ENCODE measurements at regions not wholly inside any gene's neighbourhood (a gene's known extent, or its start where the extent isn't known, plus 50 kb on each side); places are given as distances from the start of the nearest gene placed in this dataset.
A peak's percentile ranks its signal among the peaks of the same experiment; 100 is the strongest.

GRCh38 chr4:20621476-20621875 is 78.8 kb upstream of the PACRGL start:
- no peak overlapping the region for H4K91ac ChIP-seq (ENCODE audit: insufficient read depth, low read depth, low read length)
- no peaks in the 10 kb centered on the region for H3K79me1 ChIP-seq (ENCODE audit: low read depth in 1 of 2, low read length in 2 of 2)
- no peak for ATAC-seq (ENCODE audit: low read depth)
- H3K4me2 ChIP-seq (ENCODE audit: low read depth, low read length): peak overlapping the region; percentile 54; the same call in 1 of the 2 replicates
- no peak overlapping the region for H2BK5ac ChIP-seq (ENCODE audit: low read depth, low read length, poor library complexity, severe bottlenecking)
- no peak overlapping the region for H3K27ac ChIP-seq (ENCODE audit: insufficient read depth, low read length)
- dilution Hi-C loops (cut with HindIII; ENCODE audit: low sequenced_read_pairs, unreplicated experiment) (no loop called here), intact Hi-C loops (cut with micrococcal nuclease) (no loop called here), in situ Hi-C loops (cut with MboI; ENCODE audit: low sequenced_read_pairs) (no loop called here)
- TF ChIP-seq SMC3 (IDR thresholded peaks at IDR 0.05; ENCODE audit: low read depth, low read length) (no peak), BHLHE40 (IDR thresholded peaks at IDR 0.05; ENCODE audit: low read depth, low read length) (no peak), MAFK (IDR thresholded peaks at IDR 0.05; ENCODE audit: low read depth, low read length) (no peak), RCOR1 (IDR thresholded peaks at IDR 0.05; ENCODE audit: insufficient replicate concordance, low read length) (no peak), RAD21 (IDR thresholded peaks at IDR 0.05; ENCODE audit: low read length) (no peak), RFX5 (IDR thresholded peaks at IDR 0.05; ENCODE audit: low read depth, low read length) (no peak), CEBPB (IDR thresholded peaks at IDR 0.05; ENCODE audit: low read depth, low read length) (no peak), FOS (IDR thresholded peaks at IDR 0.05; ENCODE audit: low read depth, low read length) (no peak), NFE2L2 (IDR thresholded peaks at IDR 0.05; ENCODE audit: low read depth, low read length) (no peak), MXI1 (IDR thresholded peaks at IDR 0.05; ENCODE audit: borderline replicate concordance, low read depth, low read length) (no peak), CTCF (conservative IDR thresholded peaks at IDR 0.05; ENCODE audit: low read depth, low read length) (no peak), MAZ (IDR thresholded peaks at IDR 0.05; ENCODE audit: borderline replicate concordance, low read depth, low read length) (no peak), CHD1 (IDR thresholded peaks at IDR 0.05; ENCODE audit: low read depth, low read length) (no peak), POLR2A (IDR thresholded peaks at IDR 0.05; ENCODE audit: low read depth, low read length) (no peak)
- TF ChIP-seq, protein P1, sequence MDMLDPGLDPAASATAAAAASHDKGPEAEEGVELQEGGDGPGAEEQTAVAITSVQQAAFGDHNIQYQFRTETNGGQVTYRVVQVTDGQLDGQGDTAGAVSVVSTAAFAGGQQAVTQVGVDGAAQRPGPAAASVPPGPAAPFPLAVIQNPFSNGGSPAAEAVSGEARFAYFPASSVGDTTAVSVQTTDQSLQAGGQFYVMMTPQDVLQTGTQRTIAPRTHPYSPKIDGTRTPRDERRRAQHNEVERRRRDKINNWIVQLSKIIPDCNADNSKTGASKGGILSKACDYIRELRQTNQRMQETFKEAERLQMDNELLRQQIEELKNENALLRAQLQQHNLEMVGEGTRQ (IDR thresholded peaks at IDR 0.05; ENCODE audit: low read depth, low read length): no peak
- TF ChIP-seq, protein P2, sequence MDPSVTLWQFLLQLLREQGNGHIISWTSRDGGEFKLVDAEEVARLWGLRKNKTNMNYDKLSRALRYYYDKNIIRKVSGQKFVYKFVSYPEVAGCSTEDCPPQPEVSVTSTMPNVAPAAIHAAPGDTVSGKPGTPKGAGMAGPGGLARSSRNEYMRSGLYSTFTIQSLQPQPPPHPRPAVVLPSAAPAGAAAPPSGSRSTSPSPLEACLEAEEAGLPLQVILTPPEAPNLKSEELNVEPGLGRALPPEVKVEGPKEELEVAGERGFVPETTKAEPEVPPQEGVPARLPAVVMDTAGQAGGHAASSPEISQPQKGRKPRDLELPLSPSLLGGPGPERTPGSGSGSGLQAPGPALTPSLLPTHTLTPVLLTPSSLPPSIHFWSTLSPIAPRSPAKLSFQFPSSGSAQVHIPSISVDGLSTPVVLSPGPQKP (IDR thresholded peaks at IDR 0.05; ENCODE audit: borderline replicate concordance, low read depth, low read length): no peak
- no peak overlapping the region for H2AFZ ChIP-seq (replicated peaks; ENCODE audit: low read length, poor library complexity)
- H2AK5ac ChIP-seq (ENCODE audit: low read depth, low read length): no peak overlapping the region
- no peak overlapping the region for H2BK20ac ChIP-seq (ENCODE audit: low read depth, low read length)
- no peak overlapping the region for H4K8ac ChIP-seq (ENCODE audit: low read depth in 2 of 2, low read length in 2 of 2)
- no peak overlapping the region for H2BK15ac ChIP-seq (ENCODE audit: low read depth, low read length)
- no CpG with 5 or more reads among the region's 1 CpG for WGBS, 2 experiments (ENCODE audit: extremely low coverage in 2 of 2, insufficient read length in 1 of 2)
- H2AK9ac ChIP-seq (replicated peaks; ENCODE audit: low read depth, low read length, poor library complexity): no peak overlapping the region
- no peaks in the 10 kb centered on the region for H4K20me1 ChIP-seq (ENCODE audit: insufficient read depth, low read length)
- H3K23ac ChIP-seq (ENCODE audit: low read depth, low read length): no peak overlapping the region
- no peak for DNase-seq
- H3K18ac ChIP-seq (ENCODE audit: low read depth, low read length): no peak overlapping the region
- H3K14ac ChIP-seq (replicated peaks; ENCODE audit: low read depth, low read length): no peak overlapping the region
- ChIA-PET POLR2A (ENCODE audit: unreplicated experiment) (no interaction called here), CTCF (no interaction called here)
- no TSS peak for BruUV-seq (replicated peaks)
- H4K5ac ChIP-seq (ENCODE audit: low read depth, low read length): peak overlapping the region; percentile 77; the same call in 1 of the 2 replicates
- H3K27me3 ChIP-seq (ENCODE audit: control insufficient read depth, insufficient read depth, low read length): no peaks in the 10 kb centered on the region
- no peak overlapping the region for H3K56ac ChIP-seq (ENCODE audit: extremely low read depth, insufficient read depth, low read length)
- H3K4ac ChIP-seq (ENCODE audit: low read depth, low read length): no peak overlapping the region
- no peak overlapping the region for H3K9ac ChIP-seq (ENCODE audit: low read depth, low read length)
- no peaks in the 10 kb centered on the region for H3K36me3 ChIP-seq (ENCODE audit: control insufficient read depth, insufficient read depth, low read length)
- no peaks in the 10 kb centered on the region for H3K9me1 ChIP-seq (ENCODE audit: insufficient read depth, low read length)
- no peaks in the 10 kb centered on the region for H3K9me3 ChIP-seq (ENCODE audit: control insufficient read depth, insufficient read depth, low read length)
- H2BK120ac ChIP-seq (ENCODE audit: low read depth, low read length): no peak overlapping the region
- H3K4me1 ChIP-seq (ENCODE audit: control insufficient read depth, insufficient read depth, low read length): no peaks in the 10 kb centered on the region
- H3K4me3 ChIP-seq (ENCODE audit: insufficient read depth, low read depth, low read length): no peak overlapping the region
